ENCODE measurements at regions not wholly inside any gene's neighbourhood (a gene's known extent, or its start where the extent isn't known, plus 50 kb on each side); places are given as distances from the start of the nearest gene placed in this dataset.

GRCh38 chr3:41103200-41103599 is 96.1 kb upstream of the CTNNB1 start:
- intact Hi-C loops (cut with DNase I; ENCODE audit: low total_unique reads) (no loop called here), in situ Hi-C loops (cut with MboI; ENCODE audit: low sequenced_read_pairs in 4 of 4) (no loop called here)
- TF ChIP-seq POLR2A (IDR thresholded peaks at IDR 0.05) (no peak), CTCF (IDR thresholded peaks at IDR 0.05 in 4 of 5, conservative IDR thresholded peaks at IDR 0.05 in 1 of 5) (no peak)
- Histone ChIP-seq H3K27me3 (no peaks in the 10 kb centered on the region), H3K9me3 (no peaks in the 10 kb centered on the region), H3K4me1 (no peaks in the 10 kb centered on the region), H3K27ac (no peak overlapping the region), H3K4me3 (no peak overlapping the region), H3K36me3 (no peaks in the 10 kb centered on the region)
- no peak for DNase-seq
- no peak for ATAC-seq

- H3K36me3 ChIP-seq: no peaks in the 10 kb centered on the region
- intact Hi-C loops (cut with DNase I; ENCODE audit: low total_unique reads) (no loop called here), in situ Hi-C loops (cut with MboI; ENCODE audit: low sequenced_read_pairs in 4 of 4) (no loop called here)
- H3K9me3 ChIP-seq: no peaks in the 10 kb centered on the region
- DNase-seq (no peak), ATAC-seq (no peak)
- H3K4me3 ChIP-seq: no peak overlapping the region
- no peak overlapping the region for H3K27ac ChIP-seq
- H3K27me3 ChIP-seq: no peaks in the 10 kb centered on the region
- TF ChIP-seq CTCF (IDR thresholded peaks at IDR 0.05 in 4 of 5, conservative IDR thresholded peaks at IDR 0.05 in 1 of 5) (no peak), POLR2A (IDR thresholded peaks at IDR 0.05) (no peak)
- H3K4me1 ChIP-seq: no peaks in the 10 kb centered on the region
Observed at GRCh38 chr3:41104147-41104546, 95.2 kb upstream of the CTNNB1 start.

GRCh38 chr3:41106691-41107090 is 92.6 kb upstream of the CTNNB1 start:
- ATAC-seq (no peak), DNase-seq (no peak)
- in situ Hi-C loops (cut with MboI; ENCODE audit: low sequenced_read_pairs in 4 of 4): no loop called here
- Histone ChIP-seq H3K4me3 (no peak overlapping the region), H3K9me3 (no peaks in the 10 kb centered on the region), H3K36me3 (no peaks in the 10 kb centered on the region), H3K27me3 (no peaks in the 10 kb centered on the region), H3K27ac (no peak overlapping the region), H3K4me1 (no peaks in the 10 kb centered on the region)
- intact Hi-C loops (cut with DNase I; ENCODE audit: low total_unique reads): no loop called here
- TF ChIP-seq POLR2A (IDR thresholded peaks at IDR 0.05) (no peak), CTCF (IDR thresholded peaks at IDR 0.05 in 4 of 5, conservative IDR thresholded peaks at IDR 0.05 in 1 of 5) (no peak)

DNA sequence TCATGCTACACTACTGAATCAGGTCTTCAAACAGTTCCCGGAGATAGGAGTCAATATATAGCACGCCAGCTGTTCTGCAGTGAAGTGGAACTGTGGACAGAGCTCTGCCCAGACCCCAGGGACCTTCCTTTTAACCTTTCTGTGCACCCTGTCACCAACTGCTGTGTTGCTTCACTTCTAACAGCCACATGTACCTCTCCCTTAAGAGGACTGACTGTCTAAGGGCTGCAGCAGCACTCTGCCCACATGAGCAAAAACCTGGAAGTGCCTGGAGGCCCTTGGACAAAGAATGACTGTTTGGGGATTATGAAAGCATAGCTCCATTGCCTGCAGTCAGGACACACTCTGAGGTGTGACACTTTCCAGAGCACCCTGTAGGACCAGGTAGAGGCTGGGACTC is 88.3 kb upstream of the CTNNB1 start:
- DNase-seq (no peak), ATAC-seq (no peak)
- Histone ChIP-seq H3K9me3 (no peaks in the 10 kb centered on the region), H3K4me1 (no peaks in the 10 kb centered on the region), H3K27ac (no peak overlapping the region), H3K4me3 (no peak overlapping the region), H3K36me3 (no peaks in the 10 kb centered on the region), H3K27me3 (no peaks in the 10 kb centered on the region)
- intact Hi-C loops (cut with DNase I; ENCODE audit: low total_unique reads): no loop called here
- TF ChIP-seq CTCF (IDR thresholded peaks at IDR 0.05 in 4 of 5, conservative IDR thresholded peaks at IDR 0.05 in 1 of 5) (no peak), POLR2A (IDR thresholded peaks at IDR 0.05) (no peak)
- in situ Hi-C loops (cut with MboI; ENCODE audit: low sequenced_read_pairs in 4 of 4): no loop called here

DNA sequence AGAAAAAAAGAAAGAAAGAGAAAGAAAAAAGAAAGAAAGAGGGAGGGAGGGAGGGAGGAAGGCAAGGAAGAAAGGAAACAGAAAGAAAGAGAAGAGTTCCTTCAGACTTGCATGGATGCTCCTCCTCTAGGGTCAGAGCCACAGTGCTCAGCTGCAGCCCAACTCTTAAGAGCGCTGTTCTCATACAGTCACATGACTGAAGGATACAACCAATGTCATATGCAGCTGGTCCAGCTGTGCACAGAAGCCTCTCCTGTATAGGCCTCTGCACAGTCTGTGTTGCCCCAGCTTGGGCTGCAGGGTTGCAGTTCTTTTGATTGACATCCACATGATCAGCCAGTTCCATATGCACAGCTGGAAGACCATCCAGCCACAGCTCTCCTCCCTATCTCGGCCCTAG is 86.8 kb upstream of the CTNNB1 start:
- TF ChIP-seq POLR2A (IDR thresholded peaks at IDR 0.05) (no peak), CTCF (IDR thresholded peaks at IDR 0.05 in 4 of 5, conservative IDR thresholded peaks at IDR 0.05 in 1 of 5) (no peak)
- H3K9me3 ChIP-seq: no peaks in the 10 kb centered on the region
- DNase-seq (no peak), ATAC-seq (no peak)
- no peak overlapping the region for H3K27ac ChIP-seq
- no peak overlapping the region for H3K4me3 ChIP-seq
- in situ Hi-C loops (cut with MboI; ENCODE audit: low sequenced_read_pairs in 4 of 4) (no loop called here), intact Hi-C loops (cut with DNase I; ENCODE audit: low total_unique reads) (no loop called here)
- no peaks in the 10 kb centered on the region for H3K4me1 ChIP-seq
- no peaks in the 10 kb centered on the region for H3K27me3 ChIP-seq
- no peaks in the 10 kb centered on the region for H3K36me3 ChIP-seq
